NT2/D1 (cell line): ENCODE measurements at regions not wholly inside any gene's neighbourhood (a gene's known extent, or its start where the extent isn't known, plus 50 kb on each side); places are given as distances from the start of the nearest gene placed in this dataset.

ENCODE experiments used
- SUZ12 ChIP-seq: IDR thresholded peaks from 2 replicates; pipeline ENCODE4 v1.6.1; 2011; ENCODE audit not compliant: insufficient read length, insufficient read depth; ENCODE audit errors: extremely low read depth
- YY1 ChIP-seq: IDR thresholded peaks from 2 replicates; pipeline ENCODE4 v1.6.1; 2011; ENCODE audit not compliant: insufficient read length, insufficient read depth
- ZNF274 ChIP-seq: IDR thresholded peaks from 2 replicates; pipeline ENCODE4 v1.6.1; 2011; ENCODE audit warnings: mild to moderate bottlenecking, low read depth, low read length

- TF ChIP-seq YY1 = no peak
- no peak for TF ChIP-seq SUZ12
- no peak for TF ChIP-seq ZNF274
Observed at GRCh38 chr4:95674521-95674981, 125.8 kb upstream of the UNC5C start.
